T-helper 1 cell treated with Interleukin-12 subunit alpha and Interleukin-12 subunit beta and Interleukin-4 antibody, amounts not matched to agents 30 μg/mL and 1 μg/mL, for 36 hours (primary cell): ENCODE measurements at regions not wholly inside any gene's neighbourhood (a gene's known extent, or its start where the extent isn't known, plus 50 kb on each side); places are given as distances from the start of the nearest gene placed in this dataset.
"Not testable (repeated sequence)": the region's sequence is repeated elsewhere in the genome, so short reads cannot be mapped to it uniquely, and the experiment has no call there.

Experiments used
- H3K27ac Mint-ChIP-seq: one replicate; pipeline ENCODE4 v1.8.0; 2021; ENCODE audit warnings: mild to moderate bottlenecking, mixed read lengths
- H3K27me3 Mint-ChIP-seq: one replicate; pipeline ENCODE4 v1.8.0; 2021; ENCODE audit warnings: low read depth, mixed read lengths
- H3K36me3 Mint-ChIP-seq: one replicate; pipeline ENCODE4 v1.8.0; 2021; ENCODE audit warnings: low read depth, mixed read lengths
- H3K4me1 Mint-ChIP-seq: one replicate; pipeline ENCODE4 v1.8.0; 2021; ENCODE audit warnings: low read depth, mixed read lengths
- H3K4me3 Mint-ChIP-seq: one replicate; pipeline ENCODE4 v1.8.0; 2021; ENCODE audit warnings: mild to moderate bottlenecking, moderate library complexity, mixed read lengths
- H3K9me3 Mint-ChIP-seq: one replicate; pipeline ENCODE4 v1.8.0; 2021; ENCODE audit warnings: mixed read lengths

- H3K36me3 Mint-ChIP-seq, H3K4me3 Mint-ChIP-seq, H3K4me1 Mint-ChIP-seq, H3K27me3 Mint-ChIP-seq, H3K27ac Mint-ChIP-seq, H3K9me3 Mint-ChIP-seq: not testable (repeated sequence)
Observed at GRCh38 chr7:65633587-65634404, 239.1 kb upstream of the VKORC1L1 start.

- H3K27ac Mint-ChIP-seq, H3K9me3 Mint-ChIP-seq, H3K36me3 Mint-ChIP-seq, H3K4me1 Mint-ChIP-seq, H3K4me3 Mint-ChIP-seq, H3K27me3 Mint-ChIP-seq: not testable (repeated sequence)
Observed at GRCh38 chr7:65638918-65639317, 234.0 kb upstream of the VKORC1L1 start.

- not testable (repeated sequence) for H3K4me1 Mint-ChIP-seq, H3K36me3 Mint-ChIP-seq, H3K27ac Mint-ChIP-seq, H3K27me3 Mint-ChIP-seq, H3K9me3 Mint-ChIP-seq, H3K4me3 Mint-ChIP-seq
Observed at GRCh38 chr7:65639717-65640116, 233.2 kb upstream of the VKORC1L1 start.

- not testable (repeated sequence) for H3K4me1 Mint-ChIP-seq, H3K27me3 Mint-ChIP-seq, H3K27ac Mint-ChIP-seq
Observed at GRCh38 chr7:65643498-65643897, 229.4 kb upstream of the VKORC1L1 start.

GRCh38 chr7:65647153-65647964, 225.5 kb upstream of the VKORC1L1 start:
- peaks cover 12% of the 10 kb centered on the region for H3K9me3 Mint-ChIP-seq
- not testable (repeated sequence) for H3K27me3 Mint-ChIP-seq, H3K27ac Mint-ChIP-seq, H3K4me1 Mint-ChIP-seq, H3K36me3 Mint-ChIP-seq, H3K4me3 Mint-ChIP-seq

More at GRCh38 chr7:65643498-65643897, 229.4 kb upstream of the VKORC1L1 start:
- H3K4me3 Mint-ChIP-seq, H3K36me3 Mint-ChIP-seq, H3K9me3 Mint-ChIP-seq: not testable (repeated sequence)

GRCh38 chr7:65651174-65651573, 221.7 kb upstream of the VKORC1L1 start:
- not testable (repeated sequence) for H3K27me3 Mint-ChIP-seq, H3K36me3 Mint-ChIP-seq, H3K4me1 Mint-ChIP-seq

GRCh38 chr7:65651826-65652592, 220.9 kb upstream of the VKORC1L1 start:
- H3K27me3 Mint-ChIP-seq, H3K4me3 Mint-ChIP-seq, H3K36me3 Mint-ChIP-seq, H3K4me1 Mint-ChIP-seq: not testable (repeated sequence)
- Mint-ChIP-seq H3K27ac (peak overlapping the region; percentile 33), H3K9me3 (peaks cover 12% of the 10 kb centered on the region)

More at GRCh38 chr7:65651174-65651573, 221.7 kb upstream of the VKORC1L1 start:
- peaks cover 12% of the 10 kb centered on the region for H3K9me3 Mint-ChIP-seq
- H3K4me3 Mint-ChIP-seq: not testable (repeated sequence)
- peak overlapping the region; percentile 33 for H3K27ac Mint-ChIP-seq

- not testable (repeated sequence) for H3K4me1 Mint-ChIP-seq, H3K27me3 Mint-ChIP-seq, H3K36me3 Mint-ChIP-seq, H3K27ac Mint-ChIP-seq, H3K4me3 Mint-ChIP-seq
- peaks cover 12% of the 10 kb centered on the region for H3K9me3 Mint-ChIP-seq
Observed at GRCh38 chr7:65652669-65653068, 220.2 kb upstream of the VKORC1L1 start.

- not testable (repeated sequence) for H3K27me3 Mint-ChIP-seq, H3K4me1 Mint-ChIP-seq, H3K27ac Mint-ChIP-seq, H3K36me3 Mint-ChIP-seq, H3K9me3 Mint-ChIP-seq, H3K4me3 Mint-ChIP-seq
Observed at GRCh38 chr7:65656494-65657188, 216.2 kb upstream of the VKORC1L1 start.

- H3K9me3 Mint-ChIP-seq, H3K4me3 Mint-ChIP-seq, H3K27me3 Mint-ChIP-seq, H3K4me1 Mint-ChIP-seq, H3K27ac Mint-ChIP-seq, H3K36me3 Mint-ChIP-seq: not testable (repeated sequence)
Observed at GRCh38 chr7:65683362-65683761, 189.5 kb upstream of the VKORC1L1 start.

- not testable (repeated sequence) for H3K4me3 Mint-ChIP-seq, H3K4me1 Mint-ChIP-seq, H3K36me3 Mint-ChIP-seq, H3K27me3 Mint-ChIP-seq, H3K9me3 Mint-ChIP-seq, H3K27ac Mint-ChIP-seq
Observed at GRCh38 chr7:65699026-65699714, 173.7 kb upstream of the VKORC1L1 start.

GRCh38 chr7:65699715-65700356, 173.0 kb upstream of the VKORC1L1 start:
- H3K9me3 Mint-ChIP-seq, H3K4me1 Mint-ChIP-seq, H3K36me3 Mint-ChIP-seq, H3K27ac Mint-ChIP-seq, H3K27me3 Mint-ChIP-seq, H3K4me3 Mint-ChIP-seq: not testable (repeated sequence)

GRCh38 chr7:65719123-65719798, 153.6 kb upstream of the VKORC1L1 start:
- not testable (repeated sequence) for H3K27ac Mint-ChIP-seq, H3K4me3 Mint-ChIP-seq, H3K4me1 Mint-ChIP-seq, H3K27me3 Mint-ChIP-seq, H3K36me3 Mint-ChIP-seq, H3K9me3 Mint-ChIP-seq
